Stimulated activated CD4-positive, alpha-beta T cell treated with anti-CD3 and anti-CD28 coated beads, Interleukin-2, amount 100 ng/mL, for 48 hours (primary cell): ENCODE measurements at regions not wholly inside any gene's neighbourhood (a gene's known extent, or its start where the extent isn't known, plus 50 kb on each side); places are given as distances from the start of the nearest gene placed in this dataset.
A peak's percentile ranks its signal among the peaks of the same experiment; 100 is the strongest.
"Not testable (repeated sequence)": the region's sequence is repeated elsewhere in the genome, so short reads cannot be mapped to it uniquely, and the experiment has no call there.

Experiments used
- DNase-seq, 2 donors: peaks; one replicate each; pipeline ENCODE4 v3.0.0-alpha.2; 2020

GRCh38 chr3:15993660-15994059 is 180.8 kb upstream of the GALNT15 start:
- DNase-seq = not testable (repeated sequence)

- not testable (repeated sequence) for DNase-seq
Measured at GRCh38 chr3:15996496-15996895, 178.0 kb upstream of the GALNT15 start.

- DNase-seq = no peak
Measured at GRCh38 chr3:15997274-15997943, 177.1 kb upstream of the GALNT15 start.

- no peak for DNase-seq
Measured at GRCh38 chr3:15998911-15999310, 175.6 kb upstream of the GALNT15 start.

- no peak for DNase-seq
Measured at GRCh38 chr3:16004812-16005211, 169.7 kb upstream of the GALNT15 start.

- DNase-seq = no peak
Measured at GRCh38 chr3:16011376-16011775, 163.1 kb upstream of the GALNT15 start.

GRCh38 chr3:16012086-16012485 is 162.4 kb upstream of the GALNT15 start:
- no peak for DNase-seq

GRCh38 chr3:16013568-16013967 is 160.9 kb upstream of the GALNT15 start:
- DNase-seq = no peak

GRCh38 chr3:16021801-16022200 is 152.7 kb upstream of the GALNT15 start:
- not testable (repeated sequence) for DNase-seq

GRCh38 chr3:16023881-16024280 is 150.6 kb upstream of the GALNT15 start:
- not testable (repeated sequence) for DNase-seq

GRCh38 chr3:16024548-16024947 is 149.9 kb upstream of the GALNT15 start:
- DNase-seq = no peak

GRCh38 chr3:16026753-16027152 is 147.7 kb upstream of the GALNT15 start:
- no peak for DNase-seq

GRCh38 chr3:16028604-16029003 is 145.9 kb upstream of the GALNT15 start:
- no peak for DNase-seq

GRCh38 chr3:16030342-16030741 is 144.1 kb upstream of the GALNT15 start:
- DNase-seq = no peak

- no peak for DNase-seq
Measured at GRCh38 chr3:16031434-16031833, 143.0 kb upstream of the GALNT15 start.

GRCh38 chr3:16033889-16034687 is 140.4 kb upstream of the GALNT15 start:
- no peak for DNase-seq

GRCh38 chr3:16040991-16041390 is 133.5 kb upstream of the GALNT15 start:
- DNase-seq = no peak

GRCh38 chr3:16048435-16049318 is 125.8 kb upstream of the GALNT15 start:
- peak; percentile 25 to 32 for DNase-seq

- DNase-seq = no peak
Measured at GRCh38 chr3:16050641-16051467, 123.6 kb upstream of the GALNT15 start.

GRCh38 chr3:16051691-16052090 is 122.8 kb upstream of the GALNT15 start:
- no peak for DNase-seq

- no peak for DNase-seq
Measured at GRCh38 chr3:16052964-16053363, 121.5 kb upstream of the GALNT15 start.

GRCh38 chr3:16053794-16054193 is 120.7 kb upstream of the GALNT15 start:
- no peak for DNase-seq
